Karpas-422 (cell line): ENCODE measurements at regions not wholly inside any gene's neighbourhood (a gene's known extent, or its start where the extent isn't known, plus 50 kb on each side); places are given as distances from the start of the nearest gene placed in this dataset. TPM values are rescaled to one million over a fixed set of nuclear protein-coding genes. Genes with fewer than 3 reads are reported as not detected.

Experiments
- DNase-seq: peaks from one replicate; pipeline ENCODE4 v3.0.0-alpha.2; 2015
- H2AFZ ChIP-seq: fragments of 200-600 bp; sonication (generic); 2 replicates; pipeline ENCODE4 v1.6.1; 2014; ENCODE audit warnings: antibody characterized with exemption, low read length, mixed read lengths
- H3K27ac ChIP-seq: fragments of 200-600 bp; sonication (generic); 2 replicates; pipeline ENCODE4 v1.5.1; 2014; ENCODE audit warnings: mild to moderate bottlenecking, low read length, moderate library complexity
- H3K27me3 ChIP-seq: fragments of 200-600 bp; sonication (generic); 2 replicates; pipeline ENCODE4 v1.6.1; 2014; ENCODE audit warnings: low read length, mixed read lengths
- H3K36me3 ChIP-seq: fragments of 200-600 bp; sonication (generic); 2 replicates; pipeline ENCODE4 v1.6.1; 2014; ENCODE audit warnings: low read length, mixed read lengths; ENCODE audit not compliant: insufficient read depth
- H3K4me1 ChIP-seq: fragments of 200-600 bp; sonication (generic); 2 replicates; pipeline ENCODE4 v1.6.1; 2014; ENCODE audit warnings: mild to moderate bottlenecking, low read length, mixed read lengths
- H3K4me2 ChIP-seq: fragments of 200-600 bp; sonication (generic); 2 replicates; pipeline ENCODE4 v1.6.1; 2014; ENCODE audit warnings: low read length, low read depth, mild to moderate bottlenecking; ENCODE audit not compliant: poor library complexity, severe bottlenecking
- H3K4me3 ChIP-seq: fragments of 200-600 bp; sonication (generic); 2 replicates; pipeline ENCODE4 v1.5.1; 2014; ENCODE audit warnings: mild to moderate bottlenecking, antibody characterized with exemption, low read length, mixed read lengths
- H3K79me2 ChIP-seq: fragments of 200-600 bp; sonication (generic); 2 replicates; pipeline ENCODE4 v1.6.1; 2014; ENCODE audit warnings: mild to moderate bottlenecking, low read length, mixed read lengths
- H3K9ac ChIP-seq: fragments of 200-600 bp; sonication (generic); 2 replicates; pipeline ENCODE4 v1.6.0; 2014; ENCODE audit warnings: low read length
- H3K9me2 ChIP-seq: fragments of 200-600 bp; sonication (generic), shearing (Covaris generic); replicated peaks from 2 replicates; pipeline ENCODE4 v1.6.0; 2014; ENCODE audit warnings: mild to moderate bottlenecking, low read length, moderate library complexity; ENCODE audit not compliant: insufficient read depth
- H3K9me3 ChIP-seq: fragments of 300-700, 200-600 bp; sonication (generic); 2 replicates; pipeline ENCODE4 v1.6.1; 2014; ENCODE audit warnings: low read length, mixed read lengths
- H4K20me1 ChIP-seq: fragments of 200-600 bp; sonication (generic); 2 replicates; pipeline ENCODE4 v1.6.1; 2014; ENCODE audit warnings: mild to moderate bottlenecking, antibody characterized with exemption, low read length, low read depth; ENCODE audit not compliant: insufficient read depth
- small RNA-seq: library from RNA; depleted of rRNA; stranded (forward); fragments of <200 nt; gene quantifications from one replicate; pipeline ENCODE3, GENCODE V24; 2014

- peaks cover 18% of the 10 kb centered on the region for H3K4me1 ChIP-seq
- no peak overlapping the region for H2AFZ ChIP-seq
- H3K9me3 ChIP-seq: no peaks in the 10 kb centered on the region
- no peaks in the 10 kb centered on the region for H3K9me2 ChIP-seq
- DNase-seq: no peak
- no peak overlapping the region for H3K4me3 ChIP-seq
- H3K79me2 ChIP-seq: no peaks in the 10 kb centered on the region
- H4K20me1 ChIP-seq: no peaks in the 10 kb centered on the region
- no peak overlapping the region for H3K9ac ChIP-seq
- no peaks in the 10 kb centered on the region for H3K36me3 ChIP-seq
- H3K4me2 ChIP-seq: no peak overlapping the region
- H3K27ac ChIP-seq: no peak overlapping the region
- H3K27me3 ChIP-seq: no peaks in the 10 kb centered on the region
Observed at GRCh38 chr10:44860811-44861736, 50.1 kb upstream of the TMEM72 start.

Small RNAs in the stretch of these regions (small RNA-seq; reads per million reads assigned to genes)
- not detected for gene AL356157.2
